SK-N-MC (cell line): ENCODE measurements at regions not wholly inside any gene's neighbourhood (a gene's known extent, or its start where the extent isn't known, plus 50 kb on each side); places are given as distances from the start of the nearest gene placed in this dataset.

ENCODE experiments used
- EZH2 ChIP-seq: fragments of 200-600 bp; sonication (generic); IDR thresholded peaks from one replicate; pipeline ENCODE4 v1.6.1; 2017; ENCODE audit warnings: antibody characterized with exemption
- FOXP2 ChIP-seq: optimal IDR thresholded peaks from 2 replicates; pipeline ENCODE3; 2011; ENCODE audit warnings: mild to moderate bottlenecking, moderate library complexity; ENCODE audit not compliant: insufficient read depth; ENCODE audit errors: extremely low read length, control extremely low read depth
- POLR2AphosphoS5 ChIP-seq: IDR thresholded peaks from 2 replicates; pipeline ENCODE4 v1.6.1; 2012; ENCODE audit warnings: mild to moderate bottlenecking, low read depth, low read length, borderline replicate concordance

GRCh38 chr12:58988643-58989344 lies 68.5 kb upstream of the LRIG3 start:
- TF ChIP-seq EZH2 (no peak), POLR2AphosphoS5 (no peak), FOXP2 (no peak)
